ENCODE measurements at regions not wholly inside any gene's neighbourhood (a gene's known extent, or its start where the extent isn't known, plus 50 kb on each side); places are given as distances from the start of the nearest gene placed in this dataset.
A peak's percentile ranks its signal among the peaks of the same experiment; 100 is the strongest.

GRCh38 chr4:123853651-123854050, 457.1 kb downstream of the SPRY1 start:
- TF ChIP-seq, protein P1, sequence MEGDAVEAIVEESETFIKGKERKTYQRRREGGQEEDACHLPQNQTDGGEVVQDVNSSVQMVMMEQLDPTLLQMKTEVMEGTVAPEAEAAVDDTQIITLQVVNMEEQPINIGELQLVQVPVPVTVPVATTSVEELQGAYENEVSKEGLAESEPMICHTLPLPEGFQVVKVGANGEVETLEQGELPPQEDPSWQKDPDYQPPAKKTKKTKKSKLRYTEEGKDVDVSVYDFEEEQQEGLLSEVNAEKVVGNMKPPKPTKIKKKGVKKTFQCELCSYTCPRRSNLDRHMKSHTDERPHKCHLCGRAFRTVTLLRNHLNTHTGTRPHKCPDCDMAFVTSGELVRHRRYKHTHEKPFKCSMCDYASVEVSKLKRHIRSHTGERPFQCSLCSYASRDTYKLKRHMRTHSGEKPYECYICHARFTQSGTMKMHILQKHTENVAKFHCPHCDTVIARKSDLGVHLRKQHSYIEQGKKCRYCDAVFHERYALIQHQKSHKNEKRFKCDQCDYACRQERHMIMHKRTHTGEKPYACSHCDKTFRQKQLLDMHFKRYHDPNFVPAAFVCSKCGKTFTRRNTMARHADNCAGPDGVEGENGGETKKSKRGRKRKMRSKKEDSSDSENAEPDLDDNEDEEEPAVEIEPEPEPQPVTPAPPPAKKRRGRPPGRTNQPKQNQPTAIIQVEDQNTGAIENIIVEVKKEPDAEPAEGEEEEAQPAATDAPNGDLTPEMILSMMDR (IDR thresholded peaks at IDR 0.05; ENCODE audit: low read length): no peak
- no peak for TF ChIP-seq EZH2 (IDR thresholded peaks at IDR 0.05; ENCODE audit: borderline replicate concordance, low read length)
- Histone ChIP-seq H3K4me2 (ENCODE audit: low read length) (no peak overlapping the region), H3K4me3 (ENCODE audit: low read depth, low read length, poor library complexity, severe bottlenecking) (no peak overlapping the region), H3K9me2 (ENCODE audit: low read depth, low read length) (no peaks in the 10 kb centered on the region), H3K79me2 (ENCODE audit: insufficient read depth, low read length) (no peaks in the 10 kb centered on the region), H3K9me3 (ENCODE audit: low read length) (no peaks in the 10 kb centered on the region), H3K36me3 (ENCODE audit: insufficient read depth, low read length) (no peaks in the 10 kb centered on the region), H3F3A (ENCODE audit: insufficient read depth, low read length) (no peaks in the 10 kb centered on the region; the same call in 1 of the 2 replicates), H4K20me1 (ENCODE audit: insufficient read depth, low read length) (no peaks in the 10 kb centered on the region), H2AFZ (ENCODE audit: low read length) (peak overlapping the region; percentile 99), H3K4me1 (ENCODE audit: insufficient read depth, low read length, severe bottlenecking) (peaks cover 44% of the 10 kb centered on the region), H3K9ac (ENCODE audit: low read length) (no peak overlapping the region), H3K27ac (ENCODE audit: low read depth, low read length, poor library complexity, severe bottlenecking) (peak overlapping the region; percentile 42), H3K27me3 (ENCODE audit: insufficient read depth, low read length) (no peaks in the 10 kb centered on the region)

- Histone ChIP-seq H3K9me2 (ENCODE audit: low read depth, low read length) (no peaks in the 10 kb centered on the region), H3K9me3 (ENCODE audit: low read length) (no peaks in the 10 kb centered on the region), H3K27ac (ENCODE audit: low read depth, low read length, poor library complexity, severe bottlenecking) (no peak overlapping the region), H3K4me3 (ENCODE audit: low read depth, low read length, poor library complexity, severe bottlenecking) (no peak overlapping the region), H3K9ac (ENCODE audit: low read length) (no peak overlapping the region; the same call in 1 of the 2 replicates), H3K4me2 (ENCODE audit: low read length) (peak overlapping the region; percentile 52), H3K36me3 (ENCODE audit: insufficient read depth, low read length) (no peaks in the 10 kb centered on the region), H3K79me2 (ENCODE audit: insufficient read depth, low read length) (no peaks in the 10 kb centered on the region), H3K4me1 (ENCODE audit: insufficient read depth, low read length, severe bottlenecking) (peaks cover 56% of the 10 kb centered on the region), H4K20me1 (ENCODE audit: insufficient read depth, low read length) (no peaks in the 10 kb centered on the region), H2AFZ (ENCODE audit: low read length) (peak overlapping the region; percentile 27), H3K27me3 (ENCODE audit: insufficient read depth, low read length) (no peaks in the 10 kb centered on the region), H3F3A (ENCODE audit: insufficient read depth, low read length) (no peaks in the 10 kb centered on the region; the same call in 1 of the 2 replicates)
- no peak for TF ChIP-seq EZH2 (IDR thresholded peaks at IDR 0.05; ENCODE audit: borderline replicate concordance, low read length)
These were observed 460.3 kb downstream of the SPRY1 start for GRCh38 chr4:123856689-123857545.

DNA sequence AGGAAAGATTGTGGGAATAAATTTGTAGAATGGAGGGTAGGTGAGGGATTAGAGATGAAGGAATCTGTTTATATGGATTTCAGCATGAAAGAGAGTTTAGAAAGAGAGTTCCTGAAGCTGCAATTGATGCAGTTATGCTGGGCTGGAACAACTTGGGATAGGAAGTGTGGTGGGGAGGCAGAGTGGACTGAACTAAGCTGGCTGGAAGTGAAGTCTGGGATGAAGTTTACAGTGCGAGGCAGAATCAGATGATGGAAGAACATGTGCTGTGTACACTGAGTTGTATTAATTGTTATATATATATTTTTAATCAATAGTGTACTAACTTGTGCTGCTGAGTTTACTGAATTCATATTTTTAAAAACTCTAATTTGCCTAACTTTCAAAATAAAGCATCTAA, 461.9 kb downstream of the SPRY1 start:
- Histone ChIP-seq H3K9ac (ENCODE audit: low read length) (no peak overlapping the region), H3K4me1 (ENCODE audit: insufficient read depth, low read length, severe bottlenecking) (peaks cover 56% of the 10 kb centered on the region), H3K9me3 (ENCODE audit: low read length) (no peaks in the 10 kb centered on the region), H3K79me2 (ENCODE audit: insufficient read depth, low read length) (no peaks in the 10 kb centered on the region), H3K27ac (ENCODE audit: low read depth, low read length, poor library complexity, severe bottlenecking) (no peak overlapping the region), H3F3A (ENCODE audit: insufficient read depth, low read length) (no peaks in the 10 kb centered on the region; the same call in 1 of the 2 replicates), H4K20me1 (ENCODE audit: insufficient read depth, low read length) (no peaks in the 10 kb centered on the region), H2AFZ (ENCODE audit: low read length) (peak overlapping the region; percentile 76; the same call in 1 of the 2 replicates), H3K36me3 (ENCODE audit: insufficient read depth, low read length) (no peaks in the 10 kb centered on the region), H3K27me3 (ENCODE audit: insufficient read depth, low read length) (no peaks in the 10 kb centered on the region), H3K9me2 (ENCODE audit: low read depth, low read length) (no peaks in the 10 kb centered on the region), H3K4me3 (ENCODE audit: low read depth, low read length, poor library complexity, severe bottlenecking) (no peak overlapping the region), H3K4me2 (ENCODE audit: low read length) (no peak overlapping the region)
- TF ChIP-seq, protein P1 (IDR thresholded peaks at IDR 0.05; ENCODE audit: low read length): no peak
- no peak for TF ChIP-seq EZH2 (IDR thresholded peaks at IDR 0.05; ENCODE audit: borderline replicate concordance, low read length)
